T-helper 1 cell treated with Interleukin-12 subunit alpha and Interleukin-12 subunit beta and Interleukin-4 antibody, amounts not matched to agents 30 μg/mL and 1 μg/mL, for 36 hours (primary cell): ENCODE measurements at regions not wholly inside any gene's neighbourhood (a gene's known extent, or its start where the extent isn't known, plus 50 kb on each side); places are given as distances from the start of the nearest gene placed in this dataset.
A peak's percentile ranks its signal among the peaks of the same experiment; 100 is the strongest.
"Not testable (repeated sequence)": the region's sequence is repeated elsewhere in the genome, so short reads cannot be mapped to it uniquely, and the experiment has no call there.

Experiments used
- H3K27ac Mint-ChIP-seq: one replicate; pipeline ENCODE4 v1.8.0; 2021; ENCODE audit warnings: mild to moderate bottlenecking, mixed read lengths
- H3K27me3 Mint-ChIP-seq: one replicate; pipeline ENCODE4 v1.8.0; 2021; ENCODE audit warnings: low read depth, mixed read lengths
- H3K36me3 Mint-ChIP-seq: one replicate; pipeline ENCODE4 v1.8.0; 2021; ENCODE audit warnings: low read depth, mixed read lengths
- H3K4me1 Mint-ChIP-seq: one replicate; pipeline ENCODE4 v1.8.0; 2021; ENCODE audit warnings: low read depth, mixed read lengths
- H3K4me3 Mint-ChIP-seq: one replicate; pipeline ENCODE4 v1.8.0; 2021; ENCODE audit warnings: mild to moderate bottlenecking, moderate library complexity, mixed read lengths
- H3K9me3 Mint-ChIP-seq: one replicate; pipeline ENCODE4 v1.8.0; 2021; ENCODE audit warnings: mixed read lengths

DNA sequence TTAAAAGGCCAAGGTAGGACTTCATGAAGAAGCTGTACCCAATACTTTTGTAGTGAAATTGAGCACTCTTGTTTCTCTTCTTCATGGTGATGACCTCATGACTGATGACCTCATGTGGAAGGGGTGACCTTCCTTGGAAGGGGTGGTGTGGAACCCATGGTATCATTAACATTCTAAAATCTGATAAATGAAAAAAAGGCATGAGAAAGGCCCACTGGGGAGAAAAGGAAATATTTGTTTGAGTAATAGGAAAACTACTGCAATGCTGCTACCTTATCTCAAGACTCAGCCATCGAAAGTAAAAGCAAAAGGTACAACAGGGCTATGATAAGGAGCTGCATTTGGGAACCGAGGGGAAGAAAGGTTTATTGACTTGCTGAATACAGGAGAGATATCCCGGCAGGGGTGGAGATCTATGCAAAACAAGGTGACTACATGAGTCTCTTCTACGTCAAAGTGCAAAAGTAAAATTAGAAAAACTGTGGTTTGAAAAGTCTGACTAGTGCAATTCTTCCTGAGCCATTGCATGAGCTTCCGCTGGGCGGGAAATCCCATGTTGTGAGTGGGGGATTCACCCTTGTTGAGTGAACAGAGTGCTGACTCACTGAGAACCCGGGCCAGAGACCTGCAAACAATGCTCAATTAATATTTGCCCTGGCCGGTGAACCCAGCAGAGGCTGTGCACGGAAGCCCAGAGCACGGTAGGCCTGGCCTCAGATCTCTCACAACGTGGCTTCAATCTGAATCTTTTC is 138.9 kb upstream of the RFC3 start:
- Mint-ChIP-seq H3K36me3 (peaks cover 2% of the 10 kb centered on the region), H3K4me3 (peak overlapping the region; percentile 73), H3K27ac (peak overlapping the region; percentile 96), H3K9me3 (no peaks in the 10 kb centered on the region), H3K27me3 (no peaks in the 10 kb centered on the region), H3K4me1 (peaks cover 33% of the 10 kb centered on the region)

DNA sequence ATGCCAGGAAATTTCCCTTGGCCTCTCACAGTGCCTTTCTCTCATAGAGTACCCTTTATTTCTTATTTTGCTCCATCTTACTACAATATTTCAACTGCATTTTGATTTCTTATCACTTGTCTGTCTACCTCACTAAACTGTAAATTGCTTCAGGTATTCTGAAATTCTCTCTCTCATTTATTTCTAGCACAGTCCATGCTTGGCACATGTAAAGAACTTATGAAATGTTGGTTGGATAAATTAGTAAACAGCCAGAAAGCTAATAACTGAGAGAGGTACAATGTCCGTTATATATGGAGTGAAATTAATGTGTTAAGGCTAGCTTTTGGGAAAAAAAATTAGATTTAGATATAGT is 138.3 kb upstream of the RFC3 start:
- Mint-ChIP-seq H3K4me1 (peaks cover 33% of the 10 kb centered on the region), H3K27me3 (no peaks in the 10 kb centered on the region), H3K4me3 (peak overlapping the region; percentile 73), H3K36me3 (peaks cover 2% of the 10 kb centered on the region), H3K9me3 (no peaks in the 10 kb centered on the region), H3K27ac (peak overlapping the region; percentile 96)

DNA sequence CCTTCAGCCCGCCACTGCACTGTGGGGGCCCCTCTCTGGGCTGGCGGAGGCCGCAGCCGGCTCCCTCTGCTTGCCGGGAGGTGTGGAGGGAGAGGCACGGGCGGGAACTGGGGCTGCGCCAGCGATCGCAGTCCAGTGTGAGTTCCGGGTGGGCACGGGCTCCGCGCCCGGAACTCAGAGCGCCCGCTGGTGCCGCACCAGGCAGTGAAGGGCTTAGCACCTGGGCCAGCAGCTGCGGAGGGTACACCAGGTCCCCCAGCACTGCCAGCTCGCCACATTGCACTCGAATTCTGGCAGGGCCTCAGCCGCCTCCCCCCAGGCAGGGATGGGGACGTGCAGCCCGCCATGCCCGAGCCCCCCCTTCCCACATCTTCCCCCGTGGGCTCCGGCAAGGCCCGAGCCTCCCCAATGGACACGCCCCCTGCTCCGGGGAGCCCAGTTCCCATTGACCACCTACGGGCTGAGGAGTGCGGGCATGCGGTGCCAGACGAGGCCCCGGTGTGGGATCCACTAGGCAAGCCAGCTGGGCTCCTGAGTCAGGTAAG is 135.9 kb upstream of the RFC3 start:
- Mint-ChIP-seq H3K36me3 (peaks cover 2% of the 10 kb centered on the region), H3K4me3 (no peak overlapping the region), H3K27me3 (no peaks in the 10 kb centered on the region), H3K9me3 (no peaks in the 10 kb centered on the region), H3K4me1 (peaks cover 19% of the 10 kb centered on the region), H3K27ac (no peak overlapping the region)

DNA sequence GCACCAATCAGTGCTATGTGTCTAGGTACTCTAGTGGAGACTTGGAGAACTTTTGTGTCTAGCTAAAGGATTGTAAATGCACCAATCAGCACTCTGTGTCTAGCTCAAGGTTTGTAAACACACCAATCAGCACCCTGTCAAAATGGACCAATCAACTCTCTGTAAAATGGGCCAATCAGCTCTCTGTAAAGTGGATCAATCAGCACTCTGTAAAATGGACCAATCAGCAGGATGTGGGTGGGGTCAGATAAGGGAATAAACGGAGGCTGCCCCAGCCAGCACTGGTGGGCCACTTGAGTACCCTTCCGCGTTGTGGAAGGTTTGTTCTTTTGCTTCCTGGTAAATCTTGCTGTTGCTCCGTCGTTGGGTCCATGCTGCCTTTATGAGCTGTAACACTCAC is 135.3 kb upstream of the RFC3 start:
- not testable (repeated sequence) for H3K36me3 Mint-ChIP-seq, H3K9me3 Mint-ChIP-seq, H3K27ac Mint-ChIP-seq, H3K4me3 Mint-ChIP-seq, H3K27me3 Mint-ChIP-seq
- peaks cover 15% of the 10 kb centered on the region for H3K4me1 Mint-ChIP-seq

DNA sequence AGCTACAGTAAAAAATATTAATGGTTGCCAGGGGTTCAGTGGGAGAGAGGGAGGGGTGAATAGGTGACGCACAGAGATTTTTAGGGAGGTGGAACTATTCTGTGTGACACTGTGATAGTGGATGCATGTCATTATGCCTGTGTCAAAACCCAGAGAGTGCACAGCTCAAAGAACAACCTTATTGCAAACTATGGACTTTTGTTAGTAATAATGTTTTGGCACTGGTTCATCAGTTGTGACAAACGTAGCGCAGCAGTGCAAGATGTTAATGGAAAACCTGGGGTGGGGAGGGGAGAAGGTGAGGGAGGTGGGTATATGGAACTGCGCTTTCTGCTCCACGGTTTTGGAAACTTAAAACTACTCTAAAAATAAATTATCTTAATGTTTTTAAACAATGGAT is 134.6 kb upstream of the RFC3 start:
- Mint-ChIP-seq H3K4me3 (no peak overlapping the region), H3K27ac (no peak overlapping the region), H3K36me3 (peaks cover 2% of the 10 kb centered on the region), H3K4me1 (peaks cover 13% of the 10 kb centered on the region), H3K9me3 (no peaks in the 10 kb centered on the region), H3K27me3 (no peaks in the 10 kb centered on the region)

DNA sequence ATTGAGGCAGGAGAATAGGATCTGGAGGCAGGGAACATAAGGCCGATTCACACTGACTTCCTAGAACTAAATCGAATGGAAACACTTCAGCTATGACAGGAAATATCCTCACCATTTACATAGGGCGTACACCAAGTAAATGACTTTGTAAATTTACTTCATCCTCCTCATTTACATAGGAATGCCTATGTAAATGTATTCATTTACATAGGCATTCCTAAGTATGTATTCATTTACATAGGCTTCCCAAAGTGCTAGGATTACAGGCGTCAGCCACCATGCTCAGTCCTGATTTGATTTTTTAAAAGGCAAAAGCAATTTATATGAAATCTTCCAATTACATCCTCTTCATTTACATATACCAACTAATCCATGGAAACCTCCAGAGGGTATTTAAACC is 133.1 kb upstream of the RFC3 start:
- H3K9me3 Mint-ChIP-seq, result no peaks in the 10 kb centered on the region
- peaks cover 2% of the 10 kb centered on the region for H3K36me3 Mint-ChIP-seq
- no peaks in the 10 kb centered on the region for H3K27me3 Mint-ChIP-seq
- H3K4me1 Mint-ChIP-seq, result peaks cover 3% of the 10 kb centered on the region
- no peak overlapping the region for H3K4me3 Mint-ChIP-seq
- no peak overlapping the region for H3K27ac Mint-ChIP-seq

DNA sequence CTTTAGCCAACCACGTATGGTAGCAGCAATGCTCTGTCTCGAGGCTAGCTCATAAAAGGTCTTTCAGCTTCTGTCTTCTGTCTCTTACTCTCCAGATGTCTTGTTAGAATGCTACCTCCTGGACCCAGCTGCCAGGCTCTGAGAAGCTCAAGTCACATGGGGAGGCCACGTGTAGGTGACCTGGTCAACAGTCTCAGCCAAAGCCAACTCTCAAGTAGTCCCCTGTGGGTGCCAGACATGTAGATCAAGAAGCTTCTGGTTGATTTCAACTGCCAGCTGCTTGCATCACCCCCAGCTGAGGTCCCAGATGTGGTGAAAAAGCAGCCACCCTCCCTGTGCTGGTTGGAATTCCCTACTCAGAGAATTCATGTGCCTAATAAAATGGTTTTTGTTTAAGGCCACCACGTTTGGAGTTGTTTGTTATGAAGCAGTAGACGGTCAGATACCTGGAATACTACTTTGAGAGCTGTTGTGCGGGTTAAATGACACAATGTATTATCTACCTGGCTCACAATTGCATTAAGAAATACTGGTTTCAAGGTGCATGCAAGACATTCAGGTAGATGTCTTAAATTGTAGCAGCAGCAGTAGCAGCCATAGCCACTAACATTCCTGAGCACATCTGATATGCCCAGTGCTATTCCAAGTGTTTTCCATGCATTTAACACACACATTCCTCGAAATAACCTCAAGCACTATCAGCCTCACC is 131.0 kb upstream of the RFC3 start:
- H3K36me3 Mint-ChIP-seq, result no peaks in the 10 kb centered on the region
- no peaks in the 10 kb centered on the region for H3K27me3 Mint-ChIP-seq
- no peak overlapping the region for H3K27ac Mint-ChIP-seq
- H3K9me3 Mint-ChIP-seq, result no peaks in the 10 kb centered on the region
- H3K4me3 Mint-ChIP-seq, result no peak overlapping the region
- H3K4me1 Mint-ChIP-seq, result no peaks in the 10 kb centered on the region

GRCh38 chr13:33690354-33690753 is 127.6 kb upstream of the RFC3 start:
- Mint-ChIP-seq H3K4me3 (no peak overlapping the region), H3K27me3 (no peaks in the 10 kb centered on the region), H3K36me3 (no peaks in the 10 kb centered on the region), H3K9me3 (no peaks in the 10 kb centered on the region), H3K4me1 (no peaks in the 10 kb centered on the region), H3K27ac (no peak overlapping the region)

DNA sequence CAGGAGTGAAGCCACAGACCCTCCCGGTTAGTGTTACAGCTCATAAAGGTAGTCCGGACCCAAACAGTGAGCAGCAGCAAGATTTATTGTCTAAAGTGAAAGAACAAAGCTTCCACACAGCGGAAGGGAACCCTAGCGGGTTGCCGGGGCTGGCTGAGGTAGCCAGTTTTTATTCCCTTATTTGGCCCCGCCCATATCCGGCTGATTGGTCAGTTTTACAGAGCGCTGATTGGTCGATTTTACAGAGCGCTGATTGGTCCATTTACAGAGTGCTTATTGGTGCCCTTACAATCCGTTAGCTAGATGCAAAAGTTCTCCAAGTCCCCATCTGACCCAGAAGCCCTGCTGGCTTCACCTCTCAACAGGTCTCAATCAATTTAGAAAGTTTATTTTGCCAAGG is 126.0 kb upstream of the RFC3 start:
- H3K27me3 Mint-ChIP-seq, result no peaks in the 10 kb centered on the region
- H3K36me3 Mint-ChIP-seq, result no peaks in the 10 kb centered on the region
- no peak overlapping the region for H3K4me3 Mint-ChIP-seq
- no peaks in the 10 kb centered on the region for H3K4me1 Mint-ChIP-seq
- H3K9me3 Mint-ChIP-seq, result no peaks in the 10 kb centered on the region
- H3K27ac Mint-ChIP-seq, result no peak overlapping the region

- Mint-ChIP-seq H3K36me3 (no peaks in the 10 kb centered on the region), H3K27ac (no peak overlapping the region), H3K4me1 (no peaks in the 10 kb centered on the region), H3K9me3 (no peaks in the 10 kb centered on the region), H3K27me3 (no peaks in the 10 kb centered on the region), H3K4me3 (no peak overlapping the region)
Measured at GRCh38 chr13:33692531-33692930, 125.4 kb upstream of the RFC3 start.

DNA sequence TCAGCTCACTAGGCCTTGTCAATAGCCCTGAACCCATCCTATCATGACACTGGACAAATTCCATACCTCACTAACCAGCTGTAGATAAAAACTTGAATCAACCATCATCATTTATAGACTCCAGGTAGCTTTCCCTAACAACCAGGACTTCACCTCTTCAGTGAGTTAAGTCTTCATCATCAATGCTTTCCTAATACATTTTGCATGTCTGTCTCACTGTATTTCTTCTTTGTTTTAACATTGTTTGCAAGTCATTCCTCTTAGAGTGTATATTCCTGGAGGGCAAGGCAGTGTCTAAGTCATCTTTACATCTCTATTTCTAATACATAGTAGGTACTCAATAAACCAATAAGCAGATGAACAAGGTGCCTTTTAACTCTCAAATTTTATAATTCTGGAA is 123.4 kb upstream of the RFC3 start:
- H3K27me3 Mint-ChIP-seq, result no peaks in the 10 kb centered on the region
- no peak overlapping the region for H3K4me3 Mint-ChIP-seq
- H3K36me3 Mint-ChIP-seq, result no peaks in the 10 kb centered on the region
- no peak overlapping the region for H3K27ac Mint-ChIP-seq
- no peaks in the 10 kb centered on the region for H3K4me1 Mint-ChIP-seq
- no peaks in the 10 kb centered on the region for H3K9me3 Mint-ChIP-seq

- no peaks in the 10 kb centered on the region for H3K4me1 Mint-ChIP-seq
- no peaks in the 10 kb centered on the region for H3K36me3 Mint-ChIP-seq
- H3K27ac Mint-ChIP-seq, result no peak overlapping the region
- no peak overlapping the region for H3K4me3 Mint-ChIP-seq
- no peaks in the 10 kb centered on the region for H3K9me3 Mint-ChIP-seq
- no peaks in the 10 kb centered on the region for H3K27me3 Mint-ChIP-seq
Measured at GRCh38 chr13:33696530-33696929, 121.4 kb upstream of the RFC3 start.

DNA sequence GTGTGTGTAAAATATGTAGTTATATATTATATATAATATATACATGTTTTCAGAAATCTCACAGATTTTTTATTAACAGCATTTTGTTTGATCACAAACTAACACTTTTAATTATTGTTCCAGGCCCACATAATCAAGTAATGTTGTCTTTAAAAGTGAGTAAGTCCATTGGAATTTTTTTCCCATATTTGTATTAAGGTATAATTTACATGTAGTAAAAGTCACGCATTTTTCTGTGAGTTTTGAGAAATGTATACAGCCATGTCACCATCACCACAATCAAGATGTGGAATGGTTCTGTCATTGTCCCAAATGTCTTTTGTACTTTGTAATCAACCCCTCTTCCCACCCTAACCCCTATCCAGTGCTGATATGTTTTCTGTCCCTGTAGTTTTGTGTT is 120.0 kb upstream of the RFC3 start:
- H3K4me1 Mint-ChIP-seq, result no peaks in the 10 kb centered on the region
- no peaks in the 10 kb centered on the region for H3K9me3 Mint-ChIP-seq
- no peaks in the 10 kb centered on the region for H3K27me3 Mint-ChIP-seq
- no peak overlapping the region for H3K27ac Mint-ChIP-seq
- H3K4me3 Mint-ChIP-seq, result no peak overlapping the region
- H3K36me3 Mint-ChIP-seq, result no peaks in the 10 kb centered on the region

DNA sequence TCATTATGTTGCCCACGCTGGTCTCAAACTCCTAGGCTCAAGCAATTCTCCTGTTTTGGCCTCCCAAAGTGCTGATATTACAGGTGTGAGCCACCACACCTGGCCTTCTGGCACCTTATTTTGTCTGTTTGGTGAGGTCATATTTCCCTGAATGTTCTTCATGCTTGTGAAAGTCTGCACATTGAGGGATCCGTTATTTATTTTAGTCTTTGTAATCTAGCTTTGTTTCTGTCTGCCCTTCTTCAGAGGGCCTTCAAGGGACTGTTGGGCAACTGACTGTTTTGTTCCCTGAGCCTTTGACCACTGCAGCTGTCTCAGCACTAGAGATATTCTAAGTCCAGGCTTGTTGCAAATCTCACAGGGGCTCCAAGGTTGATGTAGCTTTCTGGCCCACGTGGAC is 110.5 kb upstream of the RFC3 start:
- Mint-ChIP-seq H3K27me3 (peaks cover 9% of the 10 kb centered on the region), H3K4me3 (no peak overlapping the region), H3K27ac (no peak overlapping the region), H3K9me3 (peaks cover 10% of the 10 kb centered on the region), H3K4me1 (no peaks in the 10 kb centered on the region), H3K36me3 (no peaks in the 10 kb centered on the region)

DNA sequence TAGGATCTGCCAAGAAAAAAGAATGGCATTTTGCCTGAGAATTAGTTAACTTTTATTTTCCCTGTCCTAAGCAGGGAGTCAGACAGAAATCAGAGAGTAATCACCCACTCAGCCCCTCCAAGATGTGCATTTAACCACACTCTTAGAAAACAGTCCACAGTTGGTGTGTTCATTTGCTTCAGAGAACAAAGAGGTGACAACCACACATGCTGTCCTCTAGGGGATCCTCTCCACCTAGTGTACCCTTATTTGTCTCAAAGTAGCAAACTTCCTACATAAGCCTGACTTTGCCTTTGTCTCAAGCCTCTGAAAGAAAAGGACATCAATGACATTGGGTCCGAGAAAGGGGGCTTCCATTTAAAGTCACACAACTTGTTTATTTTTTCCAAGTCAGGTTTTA is 107.0 kb upstream of the RFC3 start:
- Mint-ChIP-seq H3K27ac (no peak overlapping the region), H3K4me1 (no peaks in the 10 kb centered on the region), H3K4me3 (no peak overlapping the region), H3K27me3 (peaks cover 7% of the 10 kb centered on the region), H3K36me3 (no peaks in the 10 kb centered on the region), H3K9me3 (peaks cover 23% of the 10 kb centered on the region)
